ENCODE measurements at regions not wholly inside any gene's neighbourhood (a gene's known extent, or its start where the extent isn't known, plus 50 kb on each side); places are given as distances from the start of the nearest gene placed in this dataset.

- Histone ChIP-seq H4K8ac (ENCODE audit: low read depth, low read length) (no peak overlapping the region), H4K91ac (ENCODE audit: low read depth, low read length) (no peak overlapping the region), H3K79me1 (ENCODE audit: low read length) (no peaks in the 10 kb centered on the region), H3K27me3 (ENCODE audit: insufficient read depth, low read length) (no peaks in the 10 kb centered on the region), H2AFZ (ENCODE audit: insufficient read depth, low read length, poor library complexity) (no peak overlapping the region), H3K4me3 (ENCODE audit: low read depth, low read length) (no peak overlapping the region), H3K18ac (ENCODE audit: low read length) (no peak overlapping the region), H3K27ac (ENCODE audit: low read depth, low read length) (no peak overlapping the region), H3K4me1 (ENCODE audit: control insufficient read depth in 1 of 2, insufficient read depth in 2 of 2, low read length in 2 of 2) (no peaks in the 10 kb centered on the region), H3K36me3 (ENCODE audit: control insufficient read depth in 1 of 2, insufficient read depth in 2 of 2, low read length in 2 of 2) (no peaks in the 10 kb centered on the region), H3K4me2 (ENCODE audit: low read length) (no peak overlapping the region), H3K79me2 (ENCODE audit: control insufficient read depth, insufficient read depth, low read length, poor library complexity) (no peaks in the 10 kb centered on the region), H3K14ac (ENCODE audit: low read length) (no peak overlapping the region), H2AK5ac (ENCODE audit: low read length) (no peak overlapping the region), H3K9ac (ENCODE audit: low read length) (no peak overlapping the region), H3K9me3 (ENCODE audit: insufficient read depth, low read depth, low read length) (no peaks in the 10 kb centered on the region), H3K4ac (ENCODE audit: low read depth, low read length) (no peak overlapping the region), H4K12ac (ENCODE audit: low read depth, low read length) (no peak overlapping the region), H2BK5ac (ENCODE audit: low read depth, low read length, poor library complexity) (no peak overlapping the region), H2BK120ac (ENCODE audit: insufficient read depth, low read length, poor library complexity) (no peak overlapping the region), H3K23ac (ENCODE audit: low read length) (no peak overlapping the region), H2BK12ac (ENCODE audit: low read length) (no peak overlapping the region)
- WGBS (ENCODE audit: extremely low coverage, insufficient coverage, insufficient read length) = no CpG with 5 or more reads among the region's 2 CpGs
- no peak for DNase-seq
These were observed 65.6 kb downstream of the DDIT4L start for GRCh38 chr4:100124715-100125114.

DNA sequence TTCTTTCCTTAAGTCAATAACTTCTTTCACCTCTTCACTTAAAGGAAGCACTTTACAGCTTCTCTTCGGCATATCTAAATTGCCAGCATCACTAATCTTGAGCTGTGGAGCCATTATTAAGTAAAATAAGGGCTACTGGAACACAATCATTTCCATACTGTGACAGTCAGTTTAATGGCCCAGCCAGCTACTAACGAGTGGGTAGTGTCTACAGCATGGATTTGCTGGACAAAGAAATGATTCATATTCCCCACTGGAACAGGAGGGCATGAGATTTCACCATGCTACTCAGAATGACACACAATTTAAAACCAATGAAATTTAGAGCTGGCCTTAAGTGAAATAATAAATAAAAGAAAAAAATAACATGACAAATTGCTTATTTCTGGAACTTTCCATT, 72.1 kb downstream of the DDIT4L start:
- Histone ChIP-seq H3K23ac (ENCODE audit: low read length) (no peak overlapping the region), H2BK120ac (ENCODE audit: insufficient read depth, low read length, poor library complexity) (no peak overlapping the region), H2BK5ac (ENCODE audit: low read depth, low read length, poor library complexity) (no peak overlapping the region), H3K79me1 (ENCODE audit: low read length) (no peaks in the 10 kb centered on the region), H3K4me1 (ENCODE audit: control insufficient read depth in 1 of 2, insufficient read depth in 2 of 2, low read length in 2 of 2) (no peaks in the 10 kb centered on the region), H3K4me2 (ENCODE audit: low read length) (no peak overlapping the region), H3K9ac (ENCODE audit: low read length) (no peak overlapping the region), H3K4ac (ENCODE audit: low read depth, low read length) (no peak overlapping the region), H3K79me2 (ENCODE audit: control insufficient read depth, insufficient read depth, low read length, poor library complexity) (no peaks in the 10 kb centered on the region), H3K18ac (ENCODE audit: low read length) (no peak overlapping the region), H3K14ac (ENCODE audit: low read length) (no peak overlapping the region), H3K9me3 (ENCODE audit: insufficient read depth, low read depth, low read length) (no peaks in the 10 kb centered on the region), H3K36me3 (ENCODE audit: control insufficient read depth in 1 of 2, insufficient read depth in 2 of 2, low read length in 2 of 2) (no peaks in the 10 kb centered on the region), H4K12ac (ENCODE audit: low read depth, low read length) (no peak overlapping the region), H2AK5ac (ENCODE audit: low read length) (no peak overlapping the region), H3K27ac (ENCODE audit: low read depth, low read length) (no peak overlapping the region), H4K8ac (ENCODE audit: low read depth, low read length) (no peak overlapping the region), H3K27me3 (ENCODE audit: insufficient read depth, low read length) (no peaks in the 10 kb centered on the region), H2AFZ (ENCODE audit: insufficient read depth, low read length, poor library complexity) (no peak overlapping the region), H4K91ac (ENCODE audit: low read depth, low read length) (no peak overlapping the region), H3K4me3 (ENCODE audit: low read depth, low read length) (no peak overlapping the region), H2BK12ac (ENCODE audit: low read length) (no peak overlapping the region)
- WGBS (ENCODE audit: extremely low coverage, insufficient coverage, insufficient read length) = no CpG with 5 or more reads among the region's 2 CpGs
- DNase-seq = no peak

DNA sequence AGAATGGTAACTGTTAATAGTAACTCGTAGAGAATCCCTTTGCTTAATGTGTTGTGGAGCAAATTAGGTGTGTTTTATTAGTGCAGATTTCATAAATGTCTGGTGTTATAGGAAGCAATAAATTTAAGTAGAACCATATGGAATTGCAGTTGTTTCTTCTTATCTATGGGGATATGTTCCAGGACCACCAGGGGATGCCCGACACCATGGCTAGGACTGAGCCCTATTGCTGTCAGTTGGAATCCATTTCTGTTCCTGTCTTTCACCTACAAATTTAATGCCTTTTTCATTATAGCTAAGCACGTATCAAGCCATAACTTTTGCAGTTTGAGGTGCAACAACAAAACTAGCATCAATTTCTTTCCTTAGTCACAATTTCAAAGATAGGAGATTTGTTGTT, 72.5 kb downstream of the DDIT4L start:
- no peak overlapping the region for H3K4me3 ChIP-seq (ENCODE audit: low read depth, low read length)
- H3K4me2 ChIP-seq (ENCODE audit: low read length) = no peak overlapping the region
- H4K12ac ChIP-seq (ENCODE audit: low read depth, low read length) = no peak overlapping the region
- no peak overlapping the region for H3K18ac ChIP-seq (ENCODE audit: low read length)
- H2AFZ ChIP-seq (ENCODE audit: insufficient read depth, low read length, poor library complexity) = no peak overlapping the region
- H3K9ac ChIP-seq (ENCODE audit: low read length) = no peak overlapping the region
- no peak overlapping the region for H2BK5ac ChIP-seq (ENCODE audit: low read depth, low read length, poor library complexity)
- no peak overlapping the region for H3K4ac ChIP-seq (ENCODE audit: low read depth, low read length)
- H3K9me3 ChIP-seq (ENCODE audit: insufficient read depth, low read depth, low read length) = no peaks in the 10 kb centered on the region
- H3K23ac ChIP-seq (ENCODE audit: low read length) = no peak overlapping the region
- DNase-seq = no peak
- H2BK12ac ChIP-seq (ENCODE audit: low read length) = no peak overlapping the region
- no peaks in the 10 kb centered on the region for H3K36me3 ChIP-seq (ENCODE audit: control insufficient read depth in 1 of 2, insufficient read depth in 2 of 2, low read length in 2 of 2)
- H3K14ac ChIP-seq (ENCODE audit: low read length) = no peak overlapping the region
- H3K79me2 ChIP-seq (ENCODE audit: control insufficient read depth, insufficient read depth, low read length, poor library complexity) = no peaks in the 10 kb centered on the region
- H4K91ac ChIP-seq (ENCODE audit: low read depth, low read length) = no peak overlapping the region
- no peak overlapping the region for H2AK5ac ChIP-seq (ENCODE audit: low read length)
- H3K4me1 ChIP-seq (ENCODE audit: control insufficient read depth in 1 of 2, insufficient read depth in 2 of 2, low read length in 2 of 2) = no peaks in the 10 kb centered on the region
- WGBS (ENCODE audit: extremely low coverage, insufficient coverage, insufficient read length) = no CpG with 5 or more reads among the region's 3 CpGs
- no peaks in the 10 kb centered on the region for H3K27me3 ChIP-seq (ENCODE audit: insufficient read depth, low read length)
- no peaks in the 10 kb centered on the region for H3K79me1 ChIP-seq (ENCODE audit: low read length)
- no peak overlapping the region for H3K27ac ChIP-seq (ENCODE audit: low read depth, low read length)
- H4K8ac ChIP-seq (ENCODE audit: low read depth, low read length) = no peak overlapping the region
- no peak overlapping the region for H2BK120ac ChIP-seq (ENCODE audit: insufficient read depth, low read length, poor library complexity)

DNA sequence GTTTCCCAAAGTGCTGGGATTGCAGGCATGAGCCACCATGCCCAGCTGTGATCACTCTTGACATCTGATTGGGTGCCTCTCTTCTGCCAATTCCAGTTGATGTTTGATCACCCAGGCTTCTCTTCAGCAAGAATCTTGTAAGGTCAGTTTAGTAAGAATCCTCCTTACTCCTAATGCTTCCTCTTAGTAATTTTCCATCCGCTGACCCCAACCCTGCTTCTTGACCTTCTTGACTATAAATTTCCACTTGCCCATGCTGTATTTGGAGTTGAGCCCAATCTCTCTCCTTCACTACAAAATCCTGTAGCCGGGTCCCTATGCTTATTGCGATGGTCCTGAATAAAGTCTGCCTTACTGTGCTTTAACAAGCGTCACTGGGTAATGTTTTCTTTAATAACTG, 75.4 kb downstream of the DDIT4L start:
- no peak overlapping the region for H4K12ac ChIP-seq (ENCODE audit: low read depth, low read length)
- H2BK5ac ChIP-seq (ENCODE audit: low read depth, low read length, poor library complexity) = no peak overlapping the region
- no peaks in the 10 kb centered on the region for H3K9me3 ChIP-seq (ENCODE audit: insufficient read depth, low read depth, low read length)
- H4K91ac ChIP-seq (ENCODE audit: low read depth, low read length) = no peak overlapping the region
- no peak overlapping the region for H4K8ac ChIP-seq (ENCODE audit: low read depth, low read length)
- no CpG with 5 or more reads among the region's 4 CpGs for WGBS (ENCODE audit: extremely low coverage, insufficient coverage, insufficient read length)
- no peak overlapping the region for H2BK12ac ChIP-seq (ENCODE audit: low read length)
- H3K18ac ChIP-seq (ENCODE audit: low read length) = no peak overlapping the region
- no peak overlapping the region for H3K4ac ChIP-seq (ENCODE audit: low read depth, low read length)
- H3K27me3 ChIP-seq (ENCODE audit: insufficient read depth, low read length) = no peaks in the 10 kb centered on the region
- no peak overlapping the region for H2AFZ ChIP-seq (ENCODE audit: insufficient read depth, low read length, poor library complexity)
- no peak for DNase-seq
- H3K23ac ChIP-seq (ENCODE audit: low read length) = no peak overlapping the region
- H3K4me2 ChIP-seq (ENCODE audit: low read length) = no peak overlapping the region
- no peaks in the 10 kb centered on the region for H3K79me1 ChIP-seq (ENCODE audit: low read length)
- H3K27ac ChIP-seq (ENCODE audit: low read depth, low read length) = no peak overlapping the region
- H2BK120ac ChIP-seq (ENCODE audit: insufficient read depth, low read length, poor library complexity) = no peak overlapping the region
- H3K4me3 ChIP-seq (ENCODE audit: low read depth, low read length) = no peak overlapping the region
- no peaks in the 10 kb centered on the region for H3K4me1 ChIP-seq (ENCODE audit: control insufficient read depth in 1 of 2, insufficient read depth in 2 of 2, low read length in 2 of 2)
- H3K9ac ChIP-seq (ENCODE audit: low read length) = no peak overlapping the region
- H3K36me3 ChIP-seq (ENCODE audit: control insufficient read depth in 1 of 2, insufficient read depth in 2 of 2, low read length in 2 of 2) = no peaks in the 10 kb centered on the region
- H3K14ac ChIP-seq (ENCODE audit: low read length) = no peak overlapping the region
- H2AK5ac ChIP-seq (ENCODE audit: low read length) = no peak overlapping the region
- H3K79me2 ChIP-seq (ENCODE audit: control insufficient read depth, insufficient read depth, low read length, poor library complexity) = no peaks in the 10 kb centered on the region

Data from trophoblast cell (in vitro differentiated cells and primary cell).